ENCODE measurements at regions not wholly inside any gene's neighbourhood (a gene's known extent, or its start where the extent isn't known, plus 50 kb on each side); places are given as distances from the start of the nearest gene placed in this dataset.
"Not testable (repeated sequence)": the region's sequence is repeated elsewhere in the genome, so short reads cannot be mapped to it uniquely, and the experiment has no call there.

DNA sequence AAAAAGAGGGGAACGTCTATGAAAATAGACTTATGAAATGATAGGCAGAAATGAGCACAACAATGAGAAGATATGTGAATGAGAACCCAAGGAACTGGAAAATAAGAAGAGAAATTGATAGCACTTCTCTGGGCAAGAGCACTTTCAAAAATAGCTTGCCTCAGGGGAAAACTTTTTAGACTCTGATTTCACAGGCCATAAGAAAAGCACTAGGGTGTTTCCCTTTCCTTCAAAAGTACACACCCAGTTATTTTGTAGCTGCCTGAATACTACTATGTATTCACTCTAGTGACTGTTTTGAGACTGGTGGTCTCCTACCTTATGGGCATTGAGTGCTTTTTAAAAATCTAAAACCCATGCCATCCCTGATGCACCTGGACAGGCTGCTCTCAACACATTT lies 172.3 kb upstream of the SOX6 start:
- no peak for DNase-seq

DNA sequence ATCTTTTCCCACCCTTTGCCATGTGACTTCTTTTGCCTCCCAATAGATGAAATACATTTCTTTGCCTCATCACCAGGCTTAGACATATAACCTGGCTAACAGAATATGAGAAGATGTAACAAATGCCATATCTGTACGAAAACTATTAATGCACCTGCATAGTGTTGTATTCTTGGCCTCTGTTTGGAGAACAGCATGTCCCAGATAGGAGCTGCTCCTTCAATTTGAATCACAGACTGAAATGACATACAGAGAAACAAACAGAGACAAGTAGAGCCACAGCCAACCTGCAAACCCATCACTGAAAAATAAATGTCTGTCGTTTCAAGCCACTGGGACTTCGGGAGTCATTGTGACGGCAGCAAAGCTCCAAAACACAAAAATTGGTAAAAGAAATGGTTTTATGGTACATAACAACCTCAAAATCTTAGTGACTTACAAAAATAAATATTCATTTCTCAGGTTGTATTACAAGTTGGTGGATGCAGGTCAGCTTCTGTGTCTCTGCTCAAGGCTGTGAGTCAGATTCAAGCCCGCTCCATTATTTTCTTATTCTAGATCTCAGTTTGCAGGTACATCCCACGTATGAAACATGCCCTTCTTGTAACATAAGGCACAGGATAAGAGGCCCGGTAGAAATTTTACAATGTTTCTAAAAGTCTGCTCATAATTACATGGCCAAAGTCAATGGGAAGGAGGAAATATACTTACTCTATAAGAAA lies 171.3 kb upstream of the SOX6 start:
- no peak for DNase-seq

DNA sequence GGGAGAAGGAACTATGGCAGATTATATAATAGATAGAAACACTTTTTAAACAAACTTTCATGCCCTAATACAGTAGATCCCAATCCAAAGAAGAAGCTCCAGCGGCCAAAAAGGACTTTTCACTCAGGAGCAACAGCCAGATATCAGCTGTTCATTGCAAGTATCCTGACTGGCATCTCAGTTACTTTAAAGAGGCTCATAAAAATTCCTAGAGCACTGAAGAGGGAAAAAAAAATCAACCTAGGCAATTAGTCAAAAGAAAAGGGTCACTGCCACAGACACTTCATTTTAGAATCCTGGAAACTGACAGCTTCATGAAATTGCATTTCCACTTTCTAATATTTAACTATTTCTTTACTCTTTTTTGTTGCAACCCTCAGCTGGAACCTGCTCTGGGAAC lies 170.6 kb upstream of the SOX6 start:
- no peak for DNase-seq

DNA sequence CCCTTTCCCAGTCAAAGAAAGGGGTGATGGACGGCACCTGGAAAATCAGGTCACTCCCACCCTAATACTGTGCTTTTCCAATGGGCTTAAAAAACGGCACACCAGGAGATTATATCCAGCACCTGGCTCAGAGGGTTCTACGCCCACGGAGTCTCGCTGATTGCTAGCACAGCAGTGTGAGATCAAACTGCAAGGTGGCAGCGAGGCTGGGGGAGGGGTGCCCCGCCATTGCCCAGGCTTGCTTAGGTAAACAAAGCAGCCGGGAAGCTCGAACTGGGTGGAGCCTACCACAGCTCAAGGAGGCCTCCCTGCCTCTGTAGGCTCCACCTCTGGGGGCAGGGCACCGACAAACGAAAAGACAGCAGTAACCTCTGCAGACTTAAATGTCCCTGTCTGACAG lies 164.4 kb upstream of the SOX6 start:
- DNase-seq: not testable (repeated sequence)

DNA sequence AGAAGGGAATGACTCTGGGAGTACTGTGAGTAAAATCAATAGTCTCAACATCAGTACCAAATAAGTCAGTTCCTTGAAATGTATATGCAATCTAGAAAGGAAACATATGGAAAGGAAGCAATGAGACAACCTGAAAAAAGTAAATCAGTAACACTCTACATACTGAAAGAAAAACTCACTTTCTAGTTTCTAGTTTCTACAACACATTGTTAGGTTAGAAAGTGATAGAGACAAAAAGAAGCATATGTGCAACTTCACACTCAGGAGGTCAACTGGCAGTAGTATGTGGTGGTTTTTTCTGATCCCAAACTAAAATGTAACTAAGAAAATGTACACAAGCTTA lies 156.5 kb upstream of the SOX6 start:
- no peak for DNase-seq

DNA sequence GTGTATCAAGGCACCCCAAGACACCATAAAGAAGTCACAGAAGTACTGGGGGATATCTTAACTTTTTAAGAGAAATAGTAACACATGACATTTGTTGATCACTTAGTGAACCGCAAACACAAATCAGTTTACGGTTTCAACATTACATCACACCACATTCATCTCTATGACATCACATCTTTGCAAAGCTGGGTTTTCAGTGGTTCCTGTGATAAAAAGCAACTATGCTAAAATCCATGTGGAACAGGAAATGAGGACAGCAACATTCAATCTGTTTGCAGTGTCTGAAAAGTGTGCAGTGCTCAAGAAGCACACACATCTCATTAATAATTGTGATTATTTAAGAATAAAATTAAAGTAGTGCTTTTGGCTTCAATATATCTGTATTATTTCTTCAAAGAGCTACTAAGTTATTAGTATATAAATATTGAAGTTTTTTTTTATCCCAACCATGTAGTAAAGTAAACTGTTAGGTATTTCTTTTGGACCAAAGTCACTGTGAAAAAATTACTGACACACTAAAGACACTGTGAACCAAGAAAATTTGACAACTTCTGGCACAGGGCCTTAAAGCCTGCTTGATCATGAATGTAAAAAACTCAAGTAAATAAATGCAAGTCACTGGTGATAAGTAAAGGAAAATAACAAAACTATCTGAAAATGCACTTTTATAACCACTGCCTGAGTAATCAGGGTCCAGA lies 156.0 kb upstream of the SOX6 start:
- no peak for DNase-seq

DNA sequence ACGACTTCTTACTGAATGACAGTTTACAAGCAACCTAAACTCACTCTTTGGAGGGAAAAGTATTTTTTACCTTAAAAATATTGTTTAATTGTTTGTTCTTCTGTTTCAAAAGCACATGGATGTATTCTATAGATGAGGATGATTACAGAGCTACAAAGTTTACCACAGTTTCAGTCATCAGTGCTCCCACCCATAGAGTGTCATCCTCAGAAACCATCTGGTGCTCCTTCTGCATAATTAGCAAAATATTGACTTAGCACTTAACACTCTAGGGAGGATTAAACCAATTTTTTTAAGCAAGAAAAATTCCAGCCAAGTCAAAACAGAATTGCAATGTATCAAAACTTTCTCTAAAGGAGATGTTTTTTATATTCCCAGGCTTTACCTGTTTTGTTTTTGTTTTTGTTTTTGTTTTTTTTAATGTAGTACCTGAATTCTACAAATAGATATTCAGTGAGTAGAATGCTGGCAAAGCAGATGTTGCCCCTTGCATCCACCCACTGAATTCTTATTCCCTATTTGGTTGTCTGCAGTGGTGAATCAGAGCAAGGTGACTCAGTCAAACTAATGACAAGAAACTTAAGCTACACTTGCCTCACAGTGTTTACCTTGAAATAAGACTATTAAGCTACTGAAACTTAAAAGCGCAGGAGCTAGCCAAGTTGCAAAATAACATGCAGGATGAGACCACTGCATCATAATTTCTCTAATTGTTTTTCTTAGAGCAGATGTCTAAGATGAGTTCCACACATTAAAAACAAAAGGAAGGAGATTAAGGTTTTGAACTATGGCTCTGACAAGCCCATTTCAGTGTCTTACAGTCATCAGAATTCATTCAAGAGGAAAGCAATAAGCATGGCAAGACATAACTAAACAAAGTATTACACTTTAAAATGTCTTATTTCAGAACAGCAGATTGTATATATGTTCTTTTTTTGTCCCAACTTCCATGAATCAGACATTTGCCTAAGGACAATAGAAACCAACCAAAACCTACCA lies 155.1 kb upstream of the SOX6 start:
- DNase-seq: no peak

DNA sequence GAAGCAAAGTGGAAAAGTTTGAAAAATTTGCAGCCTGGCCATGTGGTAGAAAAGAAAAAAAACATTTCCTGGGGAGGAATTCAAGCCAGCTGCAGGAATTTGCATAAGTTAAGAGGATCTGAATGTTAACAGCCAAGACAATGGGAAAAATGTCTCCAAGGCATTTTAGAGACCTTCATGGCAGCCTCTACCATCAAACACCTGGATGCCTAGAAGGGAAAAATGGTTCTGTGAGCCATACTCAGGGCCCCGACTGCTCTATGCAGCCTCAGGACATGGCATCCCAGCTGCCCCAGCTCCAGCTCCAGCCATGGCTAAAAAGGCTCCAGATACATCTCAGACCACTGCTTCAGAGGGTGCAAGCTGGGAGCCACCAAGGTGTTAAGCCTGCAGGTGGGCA lies 149.1 kb upstream of the SOX6 start:
- no peak for DNase-seq

DNA sequence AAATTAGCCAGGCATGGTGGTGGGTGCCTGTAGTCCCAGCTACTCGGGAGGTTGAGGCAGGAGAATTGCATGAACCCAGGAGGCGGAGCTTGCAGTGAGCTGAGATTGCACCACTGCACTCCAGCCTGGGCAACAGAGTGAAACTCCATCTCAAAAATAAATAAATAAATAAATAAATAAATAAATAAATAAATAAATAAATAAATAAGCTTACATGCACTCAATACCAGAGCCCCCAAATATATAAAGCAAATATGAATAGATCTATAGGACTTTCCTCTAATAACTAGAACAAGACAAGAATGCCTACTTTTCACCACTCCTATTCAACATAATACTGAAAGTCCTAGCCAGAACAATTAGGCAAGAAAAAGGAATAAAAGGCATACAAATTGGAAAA lies 147.5 kb upstream of the SOX6 start:
- DNase-seq: not testable (repeated sequence)

DNA sequence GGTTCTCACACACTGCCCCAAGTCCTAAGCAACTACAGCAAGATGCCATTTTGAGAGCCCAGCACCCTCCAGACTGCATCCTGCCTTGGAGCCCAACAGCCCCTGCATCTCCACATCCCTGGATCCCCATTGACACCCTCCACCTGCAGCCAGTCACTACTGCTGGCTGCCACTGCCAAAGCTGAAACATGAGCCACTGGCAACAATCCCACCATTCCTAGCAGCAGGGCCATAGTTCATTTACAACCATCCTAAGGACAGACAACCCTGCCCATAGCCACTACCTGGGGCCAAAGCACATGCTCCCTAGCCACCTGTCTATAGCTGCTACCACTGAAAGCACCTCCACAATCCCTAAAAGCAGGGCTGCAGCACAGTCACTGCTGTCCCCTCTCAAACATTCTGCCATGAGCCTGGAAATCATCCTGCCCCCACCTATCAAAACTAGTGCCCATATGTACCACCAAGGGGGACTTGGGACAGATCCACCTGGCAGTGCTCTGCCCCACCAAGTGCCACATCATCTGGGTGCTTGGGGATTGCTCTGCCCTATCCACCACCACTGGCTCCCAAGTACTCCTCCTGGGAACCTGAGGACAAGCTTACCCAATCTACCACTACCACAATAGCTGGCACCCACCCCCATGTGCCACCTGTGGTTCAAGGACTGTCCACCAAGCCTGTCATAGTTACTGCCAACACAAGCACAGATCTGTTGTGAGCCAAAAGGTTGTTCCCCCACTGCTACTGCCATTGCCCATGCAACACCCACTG lies 138.8 kb upstream of the SOX6 start:
- no peak for DNase-seq

DNA sequence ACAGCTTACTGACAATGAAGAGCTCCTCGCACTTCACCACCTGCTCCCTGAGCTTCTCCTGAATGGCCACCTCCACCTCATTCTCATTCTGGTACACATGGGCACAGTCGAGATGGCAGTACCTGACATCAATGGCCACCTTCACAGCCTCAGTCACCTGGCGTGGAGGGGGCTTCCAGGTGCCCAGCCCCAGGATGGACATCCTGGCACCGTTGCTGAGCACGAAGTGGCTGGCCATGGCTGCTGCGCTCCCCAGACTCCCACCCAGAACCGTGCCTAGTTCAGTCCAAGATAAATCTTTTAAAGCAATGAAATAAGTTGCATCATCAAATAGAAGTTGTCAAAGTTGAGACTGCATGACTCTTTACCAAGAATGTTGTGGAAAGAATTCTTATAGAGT lies 128.1 kb upstream of the SOX6 start:
- DNase-seq: no peak

DNA sequence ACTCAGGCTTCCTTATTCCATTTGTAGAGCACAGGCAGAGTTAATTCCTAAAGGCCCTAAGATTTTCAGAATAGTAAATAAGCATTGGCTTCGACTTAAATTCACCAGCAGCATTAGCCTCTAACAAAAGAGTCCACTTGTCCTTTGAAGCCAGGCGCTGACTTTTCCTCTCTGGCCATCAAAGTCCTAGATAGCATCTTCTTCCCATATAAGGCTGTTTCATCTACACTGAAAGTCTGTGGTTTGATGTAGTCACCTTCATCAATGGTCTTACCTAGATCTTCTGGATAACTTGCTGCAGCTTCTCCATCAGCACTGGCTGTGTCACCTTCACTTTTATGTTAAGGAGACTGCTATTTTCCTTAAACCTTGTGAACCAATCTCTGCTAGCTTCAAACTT lies 118.3 kb upstream of the SOX6 start:
- no peak for DNase-seq

DNA sequence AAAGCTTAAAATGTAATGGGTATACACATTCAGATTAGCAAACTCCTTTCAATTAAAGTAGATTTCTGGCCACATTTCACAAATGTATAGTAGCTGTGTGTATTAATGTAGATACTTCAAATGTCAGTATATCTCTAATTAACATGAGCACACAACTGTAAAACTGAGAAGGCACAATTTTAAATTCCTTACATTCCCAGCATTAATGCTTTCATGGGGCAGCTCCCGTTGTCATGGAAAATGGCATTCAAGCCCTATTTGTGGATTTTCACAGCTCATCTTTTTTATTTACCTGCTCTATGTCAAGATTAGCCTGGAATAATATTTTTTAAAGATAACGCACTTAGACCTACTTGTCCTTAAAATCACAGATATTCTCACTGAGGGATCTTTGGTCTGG lies 113.6 kb upstream of the SOX6 start:
- no peak for DNase-seq

DNA sequence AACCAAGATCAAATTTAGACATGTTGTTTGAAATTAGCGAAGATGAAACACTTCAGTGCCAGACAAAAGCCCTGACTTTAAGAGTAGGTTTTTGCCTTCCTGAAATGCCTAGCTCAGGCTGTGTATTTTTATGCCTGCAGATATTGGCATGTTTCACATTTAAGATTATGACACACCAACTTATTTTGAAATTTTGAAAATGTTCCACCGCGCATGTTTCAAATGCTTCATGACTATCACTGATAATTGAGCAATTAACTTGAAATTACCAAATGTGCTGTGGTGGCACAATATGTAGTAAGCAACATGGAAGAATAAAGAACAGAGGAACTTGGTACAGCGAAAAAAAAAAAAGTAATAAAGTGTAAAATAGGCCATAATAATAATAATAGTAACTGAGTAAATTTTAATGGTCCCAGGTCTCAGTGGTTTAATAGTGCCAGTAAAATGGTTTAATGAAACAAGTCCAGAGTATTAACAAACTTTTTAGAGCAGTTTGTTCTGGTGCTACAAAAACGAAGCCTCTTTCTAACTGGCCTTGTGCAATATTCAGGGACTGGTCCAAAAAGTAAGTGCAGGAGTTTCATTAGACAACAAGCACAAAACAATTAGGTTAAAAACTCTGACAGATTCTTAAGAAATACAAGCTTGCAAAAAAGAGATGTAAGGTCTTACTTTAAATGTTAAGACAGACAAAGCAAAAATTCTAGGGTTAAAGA lies 112.5 kb upstream of the SOX6 start:
- no peak for DNase-seq

DNA sequence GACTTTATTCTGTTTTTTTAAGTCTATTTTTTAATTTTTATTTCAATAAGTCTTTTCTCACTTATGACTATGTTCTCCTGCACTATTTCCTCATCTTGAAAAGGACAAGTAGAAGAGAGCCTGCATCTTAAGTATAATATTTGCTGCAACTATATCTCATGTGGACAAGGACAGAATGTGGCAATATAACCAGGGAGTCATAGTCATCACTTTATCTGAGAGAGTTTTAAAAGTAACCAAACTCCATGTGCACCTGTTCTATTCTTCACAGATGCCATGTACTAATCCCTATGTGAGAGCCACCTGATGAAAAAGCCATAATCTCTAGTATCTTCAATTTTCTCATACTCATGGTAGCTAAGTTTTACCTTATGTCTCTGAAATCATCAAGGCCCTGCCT lies 104.2 kb upstream of the SOX6 start:
- DNase-seq: no peak

DNA sequence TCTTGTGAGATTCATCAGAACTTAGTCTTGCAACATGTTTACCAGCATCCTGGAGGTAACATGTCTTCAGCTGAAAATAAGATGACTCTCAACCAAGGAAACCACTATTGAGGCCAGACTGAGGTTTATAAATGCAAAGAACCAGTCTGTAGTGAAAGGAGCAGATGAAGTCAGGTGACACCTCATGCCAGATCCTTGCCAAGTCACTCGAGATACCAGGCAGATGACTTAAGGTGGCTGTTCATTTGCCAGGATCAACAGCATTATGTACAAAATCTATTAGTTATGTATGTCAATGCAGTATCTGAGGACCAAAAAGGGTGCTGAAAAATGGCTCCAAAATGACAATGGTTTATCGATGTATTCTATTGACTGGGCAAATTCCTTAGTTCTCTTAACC lies 100.0 kb upstream of the SOX6 start:
- DNase-seq: no peak

DNA sequence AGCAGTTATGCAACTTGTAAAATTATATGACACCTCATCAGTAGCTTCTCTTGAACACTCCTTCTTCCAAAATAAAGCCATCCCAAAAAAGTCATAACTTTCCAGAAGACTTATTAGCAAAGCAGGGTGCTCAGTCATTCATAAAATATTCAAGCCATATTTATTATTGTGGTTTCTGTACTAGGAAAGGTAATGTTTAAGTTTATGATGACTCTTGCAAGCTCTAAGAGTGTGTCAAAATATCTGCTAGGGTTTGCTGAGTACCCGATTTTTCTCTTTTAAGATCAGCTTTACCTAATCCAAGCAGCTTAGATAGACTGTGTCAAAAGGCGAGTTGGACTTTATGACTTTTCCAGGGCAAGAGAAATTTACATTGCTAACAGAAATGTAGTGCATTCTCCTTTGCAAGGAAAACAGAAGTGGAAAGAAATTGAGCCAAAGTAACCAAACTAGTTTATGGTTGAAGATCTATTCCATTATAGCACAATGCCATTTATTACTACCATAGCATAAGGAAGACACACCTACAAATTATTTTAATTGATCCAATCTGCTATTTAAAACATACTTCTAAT lies 98.0 kb upstream of the SOX6 start:
- no peak for DNase-seq

DNA sequence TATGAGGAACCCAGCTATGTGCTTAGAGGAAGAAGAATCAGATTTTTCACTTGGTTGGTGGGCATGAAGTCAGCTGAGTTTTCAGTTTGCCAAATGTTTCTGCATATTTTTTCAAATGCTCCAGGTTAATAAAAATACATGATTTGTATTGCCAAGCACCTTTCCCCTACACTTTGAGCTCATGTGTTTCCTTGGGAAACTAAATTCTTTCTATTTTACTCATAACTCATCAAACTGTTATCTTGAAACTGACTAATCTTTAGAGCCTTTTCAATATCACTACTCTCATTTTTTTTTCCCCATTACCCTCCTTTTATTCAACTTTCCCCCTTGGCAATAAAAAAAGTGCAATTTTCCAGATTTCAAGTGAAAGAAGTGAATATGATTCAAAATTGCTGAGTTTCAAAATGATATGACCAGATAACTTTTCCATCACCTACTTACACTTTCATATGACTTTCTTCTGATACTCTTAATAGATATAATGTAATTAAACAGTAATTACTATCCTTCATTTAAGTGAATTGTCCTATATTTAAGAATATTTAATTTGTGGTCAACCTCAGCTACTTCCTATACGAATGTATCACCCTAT lies 91.9 kb upstream of the SOX6 start:
- DNase-seq: no peak

DNA sequence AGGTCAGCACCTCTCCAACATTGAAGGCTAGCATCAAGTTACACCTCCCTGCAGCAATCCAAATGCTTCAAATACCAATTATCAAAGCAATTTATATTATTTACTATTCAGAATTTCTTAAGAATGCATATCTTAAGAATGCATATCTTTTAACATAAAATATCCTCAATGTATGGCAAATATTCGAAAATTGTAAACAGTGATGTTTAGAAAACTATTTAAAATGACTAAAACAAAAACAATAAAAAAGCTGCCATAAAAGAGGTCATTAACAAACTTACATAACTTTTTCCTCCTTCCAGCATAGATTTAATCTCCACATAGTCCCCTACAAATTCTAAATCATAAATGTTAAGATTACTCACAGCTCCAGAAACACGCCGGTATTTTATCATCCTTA lies 85.1 kb upstream of the SOX6 start:
- no peak for DNase-seq

DNA sequence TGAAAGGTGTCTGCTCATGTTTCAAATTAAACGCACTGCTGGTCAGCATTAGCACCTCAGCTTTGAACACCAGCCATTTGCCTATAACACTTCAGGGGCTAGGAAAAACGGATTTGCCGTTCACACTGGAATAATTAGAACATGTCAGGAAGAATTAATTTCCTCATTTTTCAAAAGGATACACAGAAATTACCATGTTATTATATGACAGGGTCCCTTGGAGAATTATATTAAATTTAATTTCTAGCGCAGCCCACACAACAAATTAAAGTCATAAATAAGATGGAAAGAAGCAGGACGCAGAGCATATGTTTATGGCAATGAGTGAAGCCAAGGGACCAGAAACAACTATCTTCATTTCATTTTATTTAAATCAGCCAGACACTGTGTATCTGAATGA lies 83.8 kb upstream of the SOX6 start:
- DNase-seq: no peak

DNA sequence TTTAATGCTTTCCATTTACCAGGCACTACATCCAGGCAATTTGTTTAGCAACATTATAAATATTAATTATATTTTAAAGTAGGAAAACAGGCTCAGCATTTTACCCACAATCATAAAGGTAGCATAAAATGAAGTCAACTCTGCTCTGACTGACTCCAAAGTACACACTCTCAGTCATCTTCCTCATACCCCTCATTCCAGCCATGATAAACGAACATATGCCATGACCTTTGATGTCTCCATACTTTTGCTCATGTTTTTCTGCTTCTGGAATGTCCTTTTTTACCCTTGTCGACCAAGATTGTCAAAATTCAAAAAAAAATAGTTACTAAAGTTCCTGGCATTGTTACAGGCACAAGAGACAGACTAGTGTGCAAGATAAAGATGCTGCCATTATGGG lies 77.7 kb upstream of the SOX6 start:
- DNase-seq: no peak

DNA sequence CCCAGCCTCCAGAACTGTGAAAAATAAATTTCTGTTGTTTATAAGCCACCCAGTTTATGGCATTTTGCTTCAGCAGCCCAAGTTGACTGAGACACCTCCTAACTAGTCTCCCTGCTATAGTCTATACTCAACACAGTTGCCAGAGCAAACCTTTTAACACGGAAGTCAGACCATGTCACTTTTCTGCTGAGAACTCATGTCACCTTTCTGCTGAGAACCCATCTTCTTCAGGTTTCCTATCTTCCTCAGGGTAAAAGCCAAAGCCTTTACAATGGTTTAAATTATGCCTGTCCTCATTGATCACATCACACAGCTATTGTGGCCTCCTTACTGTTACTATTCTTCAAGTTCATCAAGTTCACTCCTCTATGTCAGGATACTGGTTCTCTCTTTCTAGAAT lies 74.3 kb upstream of the SOX6 start:
- DNase-seq: no peak
